ENCODE measurements at regions not wholly inside any gene's neighbourhood (a gene's known extent, or its start where the extent isn't known, plus 50 kb on each side); places are given as distances from the start of the nearest gene placed in this dataset.
"Not testable (repeated sequence)": the region's sequence is repeated elsewhere in the genome, so short reads cannot be mapped to it uniquely, and the experiment has no call there.

DNA sequence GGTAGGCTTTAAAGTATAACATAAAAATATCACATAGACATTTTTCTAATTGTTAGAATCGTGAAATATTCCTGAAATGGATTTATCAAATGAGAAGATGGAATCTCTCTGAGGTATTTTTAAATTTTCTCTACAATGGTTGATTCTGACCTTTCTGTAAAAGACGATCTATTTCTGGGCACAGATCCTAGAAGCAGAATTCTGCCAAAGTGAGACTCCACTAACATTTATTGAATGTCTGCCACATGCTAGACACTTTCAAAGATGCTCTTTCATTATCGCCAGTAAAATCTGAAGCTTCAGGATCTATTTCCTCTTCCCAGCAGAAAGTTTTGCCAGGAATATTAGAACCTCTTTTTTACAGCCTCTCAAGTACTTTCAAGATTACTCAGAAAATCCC is 64.1 kb upstream of the TMEM45B start:
- H3K27ac ChIP-seq (ENCODE audit: low read depth, low read length) = no peak overlapping the region
- no peaks in the 10 kb centered on the region for H3K36me3 ChIP-seq (ENCODE audit: control insufficient read depth in 1 of 2, insufficient read depth in 2 of 2, low read length in 2 of 2)
- no peaks in the 10 kb centered on the region for H3K79me2 ChIP-seq (ENCODE audit: insufficient read depth, low read length)
- peaks cover 0 to 5% of the 10 kb centered on the region in 2 experiments; a peak in 2 of 4 replicates for H3K4me1 ChIP-seq (ENCODE audit: control insufficient read depth in 1 of 2, insufficient read depth in 2 of 2, low read length in 2 of 2)
- POLR2A ChIA-PET = no interaction called here
- no peak overlapping the region for H2AFZ ChIP-seq (ENCODE audit: low read depth, low read length, poor library complexity, severe bottlenecking)
- H3K9me3 ChIP-seq (ENCODE audit: control insufficient read depth in 1 of 2, insufficient read depth in 1 of 2, low read depth in 1 of 2, low read length in 2 of 2) = no peaks in the 10 kb centered on the region
- H3K9ac ChIP-seq (ENCODE audit: low read length) = no peak overlapping the region
- H3K4me3 ChIP-seq (replicated peaks in 1 of 2; ENCODE audit: low read depth in 1 of 2, low read length in 2 of 2) = no peak overlapping the region
- RAD21 ChIA-PET (ENCODE audit: low non-redundant PET in 1 of 2, low total read pairs in 2 of 2, uncharacterized antibody in 2 of 2, unreplicated experiment in 2 of 2) = no interaction called here
- DNase-seq (ENCODE audit: low read depth, low spot score) (no peak), ATAC-seq (no peak)
- no peaks in the 10 kb centered on the region for H4K20me1 ChIP-seq (ENCODE audit: insufficient read depth)
- no peak overlapping the region for H3K4me2 ChIP-seq (ENCODE audit: low read length)
- CTCF ChIA-PET = interaction anchor here (1.3 to 1.4 kb wide), 2 partner anchors 376 to 387 kb away, joined by 3 to 7 read pairs; partner anchors contain the start of gene BARX2
- H3K9me2 ChIP-seq (ENCODE audit: insufficient read depth) = no peaks in the 10 kb centered on the region
- H3K27me3 ChIP-seq (ENCODE audit: insufficient read depth, low read length) = no peaks in the 10 kb centered on the region
- TF ChIP-seq SRF (IDR thresholded peaks at IDR 0.05; ENCODE audit: low read depth) (no peak), ZBTB33 (IDR thresholded peaks at IDR 0.05; ENCODE audit: extremely low read depth, insufficient replicate concordance, low read length) (no peak), JUND (IDR thresholded peaks at IDR 0.05) (no peak), POLR2A (IDR thresholded peaks at IDR 0.05; ENCODE audit: borderline replicate concordance, extremely low read depth, insufficient read depth, insufficient read length) (no peak), SP1 (IDR thresholded peaks at IDR 0.05; ENCODE audit: low read depth) (no peak), RAD21 (IDR thresholded peaks at IDR 0.05; ENCODE audit: low read depth) (no peak), CTCF (IDR thresholded peaks at IDR 0.05 in 2 of 3, conservative IDR thresholded peaks at IDR 0.05 in 1 of 3; ENCODE audit: borderline replicate concordance in 1 of 3, insufficient read depth in 1 of 3, low read depth in 2 of 3, low read length in 2 of 3) (no peak), CBX3 (IDR thresholded peaks at IDR 0.05; ENCODE audit: low read depth) (no peak), MAX (IDR thresholded peaks at IDR 0.05) (no peak), YY1 (IDR thresholded peaks at IDR 0.05; ENCODE audit: extremely low read depth, insufficient replicate concordance, low read depth, low read length) (no peak), CEBPB (IDR thresholded peaks at IDR 0.05; ENCODE audit: low read depth) (no peak)
- TF ChIP-seq, protein P1, sequence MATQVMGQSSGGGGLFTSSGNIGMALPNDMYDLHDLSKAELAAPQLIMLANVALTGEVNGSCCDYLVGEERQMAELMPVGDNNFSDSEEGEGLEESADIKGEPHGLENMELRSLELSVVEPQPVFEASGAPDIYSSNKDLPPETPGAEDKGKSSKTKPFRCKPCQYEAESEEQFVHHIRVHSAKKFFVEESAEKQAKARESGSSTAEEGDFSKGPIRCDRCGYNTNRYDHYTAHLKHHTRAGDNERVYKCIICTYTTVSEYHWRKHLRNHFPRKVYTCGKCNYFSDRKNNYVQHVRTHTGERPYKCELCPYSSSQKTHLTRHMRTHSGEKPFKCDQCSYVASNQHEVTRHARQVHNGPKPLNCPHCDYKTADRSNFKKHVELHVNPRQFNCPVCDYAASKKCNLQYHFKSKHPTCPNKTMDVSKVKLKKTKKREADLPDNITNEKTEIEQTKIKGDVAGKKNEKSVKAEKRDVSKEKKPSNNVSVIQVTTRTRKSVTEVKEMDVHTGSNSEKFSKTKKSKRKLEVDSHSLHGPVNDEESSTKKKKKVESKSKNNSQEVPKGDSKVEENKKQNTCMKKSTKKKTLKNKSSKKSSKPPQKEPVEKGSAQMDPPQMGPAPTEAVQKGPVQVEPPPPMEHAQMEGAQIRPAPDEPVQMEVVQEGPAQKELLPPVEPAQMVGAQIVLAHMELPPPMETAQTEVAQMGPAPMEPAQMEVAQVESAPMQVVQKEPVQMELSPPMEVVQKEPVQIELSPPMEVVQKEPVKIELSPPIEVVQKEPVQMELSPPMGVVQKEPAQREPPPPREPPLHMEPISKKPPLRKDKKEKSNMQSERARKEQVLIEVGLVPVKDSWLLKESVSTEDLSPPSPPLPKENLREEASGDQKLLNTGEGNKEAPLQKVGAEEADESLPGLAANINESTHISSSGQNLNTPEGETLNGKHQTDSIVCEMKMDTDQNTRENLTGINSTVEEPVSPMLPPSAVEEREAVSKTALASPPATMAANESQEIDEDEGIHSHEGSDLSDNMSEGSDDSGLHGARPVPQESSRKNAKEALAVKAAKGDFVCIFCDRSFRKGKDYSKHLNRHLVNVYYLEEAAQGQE (IDR thresholded peaks at IDR 0.05; ENCODE audit: low read depth) = no peak
- no TSS peak for BruUV-seq (replicated peaks)
- intact Hi-C loops (cut with micrococcal nuclease) = loop anchor here (1.0 kb wide), 1 partner anchor 634 kb away; no protein-coding TSS in a partner anchor

- H3K4me2 ChIP-seq (ENCODE audit: low read length); H3K4me3 ChIP-seq (replicated peaks in 1 of 2; ENCODE audit: low read depth in 1 of 2, low read length in 2 of 2); H2AFZ ChIP-seq (ENCODE audit: low read depth, low read length, poor library complexity, severe bottlenecking); H3K27me3 ChIP-seq (ENCODE audit: insufficient read depth, low read length); CTCF ChIA-PET; H3K36me3 ChIP-seq (ENCODE audit: control insufficient read depth in 1 of 2, insufficient read depth in 2 of 2, low read length in 2 of 2); H3K9ac ChIP-seq (ENCODE audit: low read length); H4K20me1 ChIP-seq (ENCODE audit: insufficient read depth); POLR2A ChIA-PET; ATAC-seq; DNase-seq (ENCODE audit: low read depth, low spot score); H3K79me2 ChIP-seq (ENCODE audit: insufficient read depth, low read length); H3K27ac ChIP-seq (ENCODE audit: low read depth, low read length); H3K9me2 ChIP-seq (ENCODE audit: insufficient read depth); RAD21 ChIA-PET (ENCODE audit: low non-redundant PET in 1 of 2, low total read pairs in 2 of 2, uncharacterized antibody in 2 of 2, unreplicated experiment in 2 of 2); BruUV-seq (replicated peaks); intact Hi-C loops (cut with micrococcal nuclease); H3K9me3 ChIP-seq (ENCODE audit: control insufficient read depth in 1 of 2, insufficient read depth in 1 of 2, low read depth in 1 of 2, low read length in 2 of 2): not testable (repeated sequence)
- H3K4me1 ChIP-seq (ENCODE audit: control insufficient read depth in 1 of 2, insufficient read depth in 2 of 2, low read length in 2 of 2) = peaks cover 0 to 13% of the 10 kb centered on the region in 2 experiments; a peak in 1 of 4 replicates
These were observed 52.1 kb upstream of the TMEM45B start for GRCh38 chr11:129763569-129763968.

Data from HCT116 (cell line).